SU-DHL-6 (cell line): ENCODE measurements at regions not wholly inside any gene's neighbourhood (a gene's known extent, or its start where the extent isn't known, plus 50 kb on each side); places are given as distances from the start of the nearest gene placed in this dataset.

Experiments
- H2AFZ ChIP-seq: fragments of 200-600 bp; sonication (generic); 2 replicates; pipeline ENCODE4 v1.6.1; 2014; ENCODE audit warnings: low read depth, mild to moderate bottlenecking, moderate library complexity, mixed read lengths, antibody characterized with exemption, low read length; ENCODE audit not compliant: severe bottlenecking
- H3F3A ChIP-seq: fragments of 200-600 bp; shearing (Covaris generic); 2 replicates; pipeline ENCODE4 v1.6.0; 2016; ENCODE audit warnings: antibody characterized with exemption, mild to moderate bottlenecking; ENCODE audit not compliant: insufficient read depth
- H3K27ac ChIP-seq: fragments of 200-600 bp; sonication (generic); 2 replicates; pipeline ENCODE4 v1.5.1; 2016; ENCODE audit warnings: low read depth, mild to moderate bottlenecking, low read length, moderate library complexity, mixed read lengths
- H3K27me3 ChIP-seq: fragments of 200-600 bp; sonication (generic), shearing (Covaris generic); 2 replicates; pipeline ENCODE4 v1.6.0; 2014; ENCODE audit warnings: mild to moderate bottlenecking, low read length
- H3K36me3 ChIP-seq: fragments of 200-600 bp; sonication (generic); 2 replicates; pipeline ENCODE4 v1.6.1; 2014; ENCODE audit warnings: mild to moderate bottlenecking, low read length, mixed read lengths
- H3K4me2 ChIP-seq: fragments of 300-600, 200-600 bp; shearing (Covaris generic), sonication (generic); 2 replicates; pipeline ENCODE4 v1.6.0; 2014; ENCODE audit warnings: low read length, low read depth, mild to moderate bottlenecking; ENCODE audit not compliant: poor library complexity, severe bottlenecking
- H3K4me3 ChIP-seq: fragments of 200-600 bp; sonication (generic); 2 replicates; pipeline ENCODE4 v1.5.1; 2014; ENCODE audit warnings: antibody characterized with exemption, low read length, mild to moderate bottlenecking, mixed read lengths; ENCODE audit not compliant: insufficient read depth, poor library complexity, severe bottlenecking
- H3K79me2 ChIP-seq: fragments of 200-600 bp; sonication (generic); 2 replicates; pipeline ENCODE4 v1.6.1; 2014; ENCODE audit warnings: mild to moderate bottlenecking, low read length, moderate library complexity; ENCODE audit not compliant: insufficient read depth
- H3K9ac ChIP-seq: fragments of 200-600 bp; sonication (generic); 2 replicates; pipeline ENCODE4 v1.7.0; 2014; ENCODE audit warnings: mild to moderate bottlenecking, low read length
- H3K9me2 ChIP-seq: fragments of 200-600 bp; sonication (generic); replicated peaks from 2 replicates; pipeline ENCODE4 v1.6.1; 2014; ENCODE audit warnings: low read length; ENCODE audit not compliant: insufficient read depth
- H3K9me3 ChIP-seq: fragments of 200-600 bp; sonication (generic); 2 replicates; pipeline ENCODE4 v1.6.1; 2014; ENCODE audit warnings: low read length, mixed read lengths; ENCODE audit not compliant: insufficient read depth
- H4K20me1 ChIP-seq: fragments of 200-600 bp; sonication (generic); 2 replicates; pipeline ENCODE4 v1.6.1; 2014; ENCODE audit warnings: low read depth, mild to moderate bottlenecking, antibody characterized with exemption, low read length, moderate library complexity, mixed read lengths
- EZH2phosphoT487 ChIP-seq: fragments of 200-600 bp; sonication (generic), shearing (Covaris generic); conservative IDR thresholded peaks from 2 replicates; pipeline ENCODE4 v1.6.1; 2018; ENCODE audit warnings: mild to moderate bottlenecking, antibody characterized with exemption, low read length, moderate library complexity, mixed read lengths
- TF ChIP-seq, protein P1 (sequence below): fragments of 200-600 bp; sonication (generic); IDR thresholded peaks from one replicate; pipeline ENCODE4 v1.5.1; 2017; ENCODE audit warnings: antibody characterized with exemption, mild to moderate bottlenecking, low read length, moderate library complexity; ENCODE audit not compliant: insufficient read depth, poor library complexity, severe bottlenecking

DNA sequence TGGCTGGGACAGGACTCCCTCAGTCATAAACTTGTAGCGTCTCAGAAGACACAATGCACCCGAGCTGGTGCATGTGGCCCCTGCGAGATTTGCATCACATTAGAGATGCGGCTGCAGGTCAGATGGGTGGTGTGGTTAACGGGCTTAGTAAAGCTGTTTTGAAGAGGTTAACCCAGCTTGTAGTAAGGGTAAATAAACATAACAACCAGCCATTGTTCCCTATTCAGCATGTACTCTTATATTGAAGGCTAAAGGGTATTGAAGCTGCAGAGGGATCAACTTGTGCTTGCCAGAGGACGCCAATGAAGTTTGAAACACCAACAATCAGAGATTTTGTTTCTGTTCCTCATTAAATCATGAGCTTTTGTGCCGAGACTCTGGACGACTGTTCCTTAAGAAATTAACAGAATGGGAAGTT, 79.4 kb downstream of the ZIC5 start:
- no peak overlapping the region for H3K4me3 ChIP-seq

DNA sequence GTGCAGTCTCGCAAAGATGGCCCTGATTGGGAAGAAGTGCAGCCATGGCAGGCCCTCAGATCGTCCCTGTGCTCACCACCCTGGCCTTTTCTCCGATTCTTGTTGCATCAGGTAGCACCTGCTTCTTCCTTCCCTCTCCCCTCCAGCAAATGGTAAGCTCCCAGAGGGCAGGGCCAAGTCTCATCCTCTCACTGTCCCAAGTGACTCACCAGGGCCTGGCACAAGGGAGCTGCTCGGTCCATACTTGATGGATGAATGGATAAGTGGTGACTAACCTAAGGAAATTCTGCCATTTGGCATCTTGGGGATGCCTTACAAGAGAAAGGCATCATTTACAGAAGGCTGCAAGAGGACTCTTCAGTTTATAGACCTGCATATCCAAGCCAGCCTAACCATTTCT, 84.9 kb downstream of the ZIC5 start:
- TF ChIP-seq, protein P1, sequence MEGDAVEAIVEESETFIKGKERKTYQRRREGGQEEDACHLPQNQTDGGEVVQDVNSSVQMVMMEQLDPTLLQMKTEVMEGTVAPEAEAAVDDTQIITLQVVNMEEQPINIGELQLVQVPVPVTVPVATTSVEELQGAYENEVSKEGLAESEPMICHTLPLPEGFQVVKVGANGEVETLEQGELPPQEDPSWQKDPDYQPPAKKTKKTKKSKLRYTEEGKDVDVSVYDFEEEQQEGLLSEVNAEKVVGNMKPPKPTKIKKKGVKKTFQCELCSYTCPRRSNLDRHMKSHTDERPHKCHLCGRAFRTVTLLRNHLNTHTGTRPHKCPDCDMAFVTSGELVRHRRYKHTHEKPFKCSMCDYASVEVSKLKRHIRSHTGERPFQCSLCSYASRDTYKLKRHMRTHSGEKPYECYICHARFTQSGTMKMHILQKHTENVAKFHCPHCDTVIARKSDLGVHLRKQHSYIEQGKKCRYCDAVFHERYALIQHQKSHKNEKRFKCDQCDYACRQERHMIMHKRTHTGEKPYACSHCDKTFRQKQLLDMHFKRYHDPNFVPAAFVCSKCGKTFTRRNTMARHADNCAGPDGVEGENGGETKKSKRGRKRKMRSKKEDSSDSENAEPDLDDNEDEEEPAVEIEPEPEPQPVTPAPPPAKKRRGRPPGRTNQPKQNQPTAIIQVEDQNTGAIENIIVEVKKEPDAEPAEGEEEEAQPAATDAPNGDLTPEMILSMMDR, result no peak
- Histone ChIP-seq H2AFZ (no peak overlapping the region), H3K9ac (no peak overlapping the region), H3K36me3 (no peaks in the 10 kb centered on the region), H3K27ac (no peak overlapping the region), H3K4me3 (no peak overlapping the region), H4K20me1 (no peaks in the 10 kb centered on the region), H3F3A (no peaks in the 10 kb centered on the region), H3K9me3 (no peaks in the 10 kb centered on the region), H3K79me2 (no peaks in the 10 kb centered on the region), H3K4me2 (no peak overlapping the region), H3K27me3 (no peaks in the 10 kb centered on the region), H3K9me2 (no peaks in the 10 kb centered on the region)

More for the DNA sequence above, 79.4 kb downstream of the ZIC5 start:
- Histone ChIP-seq H3K9me2 (no peaks in the 10 kb centered on the region), H3K36me3 (no peaks in the 10 kb centered on the region), H3K27ac (no peak overlapping the region), H3K4me2 (peak overlapping the region; percentile 18), H3K79me2 (no peaks in the 10 kb centered on the region), H4K20me1 (no peaks in the 10 kb centered on the region), H2AFZ (peak overlapping the region; percentile 10), H3F3A (no peaks in the 10 kb centered on the region), H3K9me3 (no peaks in the 10 kb centered on the region), H3K9ac (no peak overlapping the region), H3K27me3 (no peaks in the 10 kb centered on the region)
- TF ChIP-seq, protein P1, result no peak
- no peak for TF ChIP-seq EZH2phosphoT487

DNA sequence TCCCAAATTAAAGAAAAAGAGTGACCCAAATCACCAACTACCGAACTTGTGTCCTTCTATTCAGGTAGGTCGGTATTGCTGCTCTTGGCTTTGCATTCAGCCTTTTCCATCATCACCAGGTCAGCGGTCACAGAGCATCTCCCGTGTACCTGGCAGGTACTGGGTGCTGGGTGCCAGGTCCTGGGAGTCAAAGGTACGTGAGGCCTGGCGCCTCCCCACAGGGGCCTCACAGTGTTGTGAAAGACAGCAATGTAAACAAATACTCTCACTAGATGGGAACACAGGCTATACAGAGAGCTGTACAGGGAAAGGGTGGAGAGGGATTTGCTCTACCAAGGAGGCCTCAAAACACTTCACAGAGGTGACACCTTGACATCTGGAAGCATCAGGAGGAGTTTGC, 86.7 kb downstream of the ZIC5 start:
- Histone ChIP-seq H3K27ac (no peak overlapping the region), H2AFZ (no peak overlapping the region), H3K27me3 (no peaks in the 10 kb centered on the region), H3K4me2 (no peak overlapping the region), H3F3A (no peaks in the 10 kb centered on the region), H4K20me1 (no peaks in the 10 kb centered on the region), H3K79me2 (no peaks in the 10 kb centered on the region), H3K9ac (no peak overlapping the region), H3K36me3 (no peaks in the 10 kb centered on the region), H3K4me3 (no peak overlapping the region), H3K9me3 (no peaks in the 10 kb centered on the region), H3K9me2 (no peaks in the 10 kb centered on the region)
- TF ChIP-seq, protein P1, result no peak
- TF ChIP-seq EZH2phosphoT487, result no peak

GRCh38 chr13:99883805-99884204, 87.8 kb downstream of the ZIC5 start:
- no peak for TF ChIP-seq EZH2phosphoT487
- TF ChIP-seq, protein P1, result no peak
- H2AFZ ChIP-seq, result no peak overlapping the region

More at GRCh38 chr13:99883805-99884204, 87.8 kb downstream of the ZIC5 start:
- no peak overlapping the region for H3K9ac ChIP-seq
- no peaks in the 10 kb centered on the region for H3F3A ChIP-seq
- no peaks in the 10 kb centered on the region for H3K9me2 ChIP-seq
- H3K27ac ChIP-seq, result no peak overlapping the region
- H3K4me3 ChIP-seq, result no peak overlapping the region
- no peak overlapping the region for H3K4me2 ChIP-seq
- no peaks in the 10 kb centered on the region for H3K36me3 ChIP-seq
- H3K79me2 ChIP-seq, result no peaks in the 10 kb centered on the region
- no peaks in the 10 kb centered on the region for H3K27me3 ChIP-seq
- no peaks in the 10 kb centered on the region for H4K20me1 ChIP-seq
- no peaks in the 10 kb centered on the region for H3K9me3 ChIP-seq
